ENCODE measurements at regions not wholly inside any gene's neighbourhood (a gene's known extent, or its start where the extent isn't known, plus 50 kb on each side); places are given as distances from the start of the nearest gene placed in this dataset.
"Not testable (repeated sequence)": the region's sequence is repeated elsewhere in the genome, so short reads cannot be mapped to it uniquely, and the experiment has no call there.

- no peaks in the 10 kb centered on the region for H3K36me3 ChIP-seq (ENCODE audit: insufficient read depth, low read length)
Observed at GRCh38 chr12:47311568-47311967, 231.8 kb upstream of the AMIGO2 start.

GRCh38 chr12:47311010-47311409, 231.3 kb upstream of the AMIGO2 start:
- H3K27ac ChIP-seq (ENCODE audit: low read depth, low read length): no peak overlapping the region
- no peaks in the 10 kb centered on the region for H3K4me1 ChIP-seq (ENCODE audit: control insufficient read depth, insufficient read depth, low read length, unreplicated experiment)
- H3K79me2 ChIP-seq (ENCODE audit: control insufficient read depth, insufficient read depth, low read length, unreplicated experiment): no peaks in the 10 kb centered on the region
- no peaks in the 10 kb centered on the region for H3K36me3 ChIP-seq (ENCODE audit: insufficient read depth, low read length)
- H3K4me3 ChIP-seq (ENCODE audit: low read depth, low read length): no peak overlapping the region
- no peak overlapping the region for H2AFZ ChIP-seq (ENCODE audit: low read length, unreplicated experiment)
- no peaks in the 10 kb centered on the region for H3K27me3 ChIP-seq (ENCODE audit: insufficient read depth, low read length)

More at GRCh38 chr12:47311568-47311967, 231.8 kb upstream of the AMIGO2 start:
- no peaks in the 10 kb centered on the region for H3K79me2 ChIP-seq (ENCODE audit: control insufficient read depth, insufficient read depth, low read length, unreplicated experiment)
- no peaks in the 10 kb centered on the region for H3K27me3 ChIP-seq (ENCODE audit: insufficient read depth, low read length)
- no peak overlapping the region for H2AFZ ChIP-seq (ENCODE audit: low read length, unreplicated experiment)
- H3K4me1 ChIP-seq (ENCODE audit: control insufficient read depth, insufficient read depth, low read length, unreplicated experiment): no peaks in the 10 kb centered on the region
- H3K27ac ChIP-seq (ENCODE audit: low read depth, low read length): no peak overlapping the region
- H3K4me3 ChIP-seq (ENCODE audit: low read depth, low read length): no peak overlapping the region

GRCh38 chr12:47308672-47309071, 228.9 kb upstream of the AMIGO2 start:
- no peaks in the 10 kb centered on the region for H3K4me1 ChIP-seq (ENCODE audit: control insufficient read depth, insufficient read depth, low read length, unreplicated experiment)

GRCh38 chr12:47307680-47308399, 228.1 kb upstream of the AMIGO2 start:
- H3K4me1 ChIP-seq (ENCODE audit: control insufficient read depth, insufficient read depth, low read length, unreplicated experiment): no peaks in the 10 kb centered on the region
- no peaks in the 10 kb centered on the region for H3K36me3 ChIP-seq (ENCODE audit: insufficient read depth, low read length)
- H2AFZ ChIP-seq (ENCODE audit: low read length, unreplicated experiment): no peak overlapping the region
- no peak overlapping the region for H3K4me3 ChIP-seq (ENCODE audit: low read depth, low read length)
- H3K79me2 ChIP-seq (ENCODE audit: control insufficient read depth, insufficient read depth, low read length, unreplicated experiment): no peaks in the 10 kb centered on the region
- no peak overlapping the region for H3K27ac ChIP-seq (ENCODE audit: low read depth, low read length)
- H3K27me3 ChIP-seq (ENCODE audit: insufficient read depth, low read length): no peaks in the 10 kb centered on the region

More at GRCh38 chr12:47308672-47309071, 228.9 kb upstream of the AMIGO2 start:
- Histone ChIP-seq H3K36me3 (ENCODE audit: insufficient read depth, low read length) (no peaks in the 10 kb centered on the region), H3K27me3 (ENCODE audit: insufficient read depth, low read length) (no peaks in the 10 kb centered on the region), H2AFZ (ENCODE audit: low read length, unreplicated experiment) (no peak overlapping the region), H3K27ac (ENCODE audit: low read depth, low read length) (no peak overlapping the region), H3K4me3 (ENCODE audit: low read depth, low read length) (no peak overlapping the region), H3K79me2 (ENCODE audit: control insufficient read depth, insufficient read depth, low read length, unreplicated experiment) (no peaks in the 10 kb centered on the region)

- not testable (repeated sequence) for H2AFZ ChIP-seq (ENCODE audit: low read length, unreplicated experiment); H3K36me3 ChIP-seq (ENCODE audit: insufficient read depth, low read length); H3K79me2 ChIP-seq (ENCODE audit: control insufficient read depth, insufficient read depth, low read length, unreplicated experiment); H3K27me3 ChIP-seq (ENCODE audit: insufficient read depth, low read length); H3K27ac ChIP-seq (ENCODE audit: low read depth, low read length); H3K4me3 ChIP-seq (ENCODE audit: low read depth, low read length); H3K4me1 ChIP-seq (ENCODE audit: control insufficient read depth, insufficient read depth, low read length, unreplicated experiment)
Observed at GRCh38 chr12:47306773-47307679, 227.3 kb upstream of the AMIGO2 start.

GRCh38 chr12:47306130-47306529, 226.4 kb upstream of the AMIGO2 start:
- Histone ChIP-seq H3K4me3 (ENCODE audit: low read depth, low read length) (no peak overlapping the region), H3K4me1 (ENCODE audit: control insufficient read depth, insufficient read depth, low read length, unreplicated experiment) (no peaks in the 10 kb centered on the region), H2AFZ (ENCODE audit: low read length, unreplicated experiment) (no peak overlapping the region), H3K27ac (ENCODE audit: low read depth, low read length) (no peak overlapping the region), H3K27me3 (ENCODE audit: insufficient read depth, low read length) (no peaks in the 10 kb centered on the region), H3K36me3 (ENCODE audit: insufficient read depth, low read length) (no peaks in the 10 kb centered on the region), H3K79me2 (ENCODE audit: control insufficient read depth, insufficient read depth, low read length, unreplicated experiment) (no peaks in the 10 kb centered on the region)

- H3K36me3 ChIP-seq (ENCODE audit: insufficient read depth, low read length): no peaks in the 10 kb centered on the region
- H3K4me3 ChIP-seq (ENCODE audit: low read depth, low read length): no peak overlapping the region
- no peaks in the 10 kb centered on the region for H3K79me2 ChIP-seq (ENCODE audit: control insufficient read depth, insufficient read depth, low read length, unreplicated experiment)
- H3K4me1 ChIP-seq (ENCODE audit: control insufficient read depth, insufficient read depth, low read length, unreplicated experiment): no peaks in the 10 kb centered on the region
- H3K27ac ChIP-seq (ENCODE audit: low read depth, low read length): no peak overlapping the region
- no peak overlapping the region for H2AFZ ChIP-seq (ENCODE audit: low read length, unreplicated experiment)
- no peaks in the 10 kb centered on the region for H3K27me3 ChIP-seq (ENCODE audit: insufficient read depth, low read length)
Observed at GRCh38 chr12:47305464-47305863, 225.7 kb upstream of the AMIGO2 start.

GRCh38 chr12:47303995-47304560, 224.3 kb upstream of the AMIGO2 start:
- Histone ChIP-seq H3K27ac (ENCODE audit: low read depth, low read length) (no peak overlapping the region), H3K36me3 (ENCODE audit: insufficient read depth, low read length) (no peaks in the 10 kb centered on the region), H3K4me3 (ENCODE audit: low read depth, low read length) (no peak overlapping the region), H3K79me2 (ENCODE audit: control insufficient read depth, insufficient read depth, low read length, unreplicated experiment) (no peaks in the 10 kb centered on the region), H3K4me1 (ENCODE audit: control insufficient read depth, insufficient read depth, low read length, unreplicated experiment) (no peaks in the 10 kb centered on the region), H3K27me3 (ENCODE audit: insufficient read depth, low read length) (no peaks in the 10 kb centered on the region), H2AFZ (ENCODE audit: low read length, unreplicated experiment) (no peak overlapping the region)

- H3K4me1 ChIP-seq (ENCODE audit: control insufficient read depth, insufficient read depth, low read length, unreplicated experiment): no peaks in the 10 kb centered on the region
- H3K36me3 ChIP-seq (ENCODE audit: insufficient read depth, low read length): no peaks in the 10 kb centered on the region
- H2AFZ ChIP-seq (ENCODE audit: low read length, unreplicated experiment): no peak overlapping the region
- no peaks in the 10 kb centered on the region for H3K27me3 ChIP-seq (ENCODE audit: insufficient read depth, low read length)
- no peak overlapping the region for H3K27ac ChIP-seq (ENCODE audit: low read depth, low read length)
- no peak overlapping the region for H3K4me3 ChIP-seq (ENCODE audit: low read depth, low read length)
- H3K79me2 ChIP-seq (ENCODE audit: control insufficient read depth, insufficient read depth, low read length, unreplicated experiment): no peaks in the 10 kb centered on the region
Observed at GRCh38 chr12:47303207-47303606, 223.4 kb upstream of the AMIGO2 start.

- H3K4me1 ChIP-seq (ENCODE audit: control insufficient read depth, insufficient read depth, low read length, unreplicated experiment): no peaks in the 10 kb centered on the region
- no peak overlapping the region for H2AFZ ChIP-seq (ENCODE audit: low read length, unreplicated experiment)
- no peak overlapping the region for H3K27ac ChIP-seq (ENCODE audit: low read depth, low read length)
- H3K79me2 ChIP-seq (ENCODE audit: control insufficient read depth, insufficient read depth, low read length, unreplicated experiment): no peaks in the 10 kb centered on the region
- H3K4me3 ChIP-seq (ENCODE audit: low read depth, low read length): no peak overlapping the region
- H3K27me3 ChIP-seq (ENCODE audit: insufficient read depth, low read length): no peaks in the 10 kb centered on the region
- H3K36me3 ChIP-seq (ENCODE audit: insufficient read depth, low read length): no peaks in the 10 kb centered on the region
Observed at GRCh38 chr12:47302111-47302671, 222.4 kb upstream of the AMIGO2 start.
